NCI-H526 (cell line): ENCODE measurements at regions not wholly inside any gene's neighbourhood (a gene's known extent, or its start where the extent isn't known, plus 50 kb on each side); places are given as distances from the start of the nearest gene placed in this dataset.
"Not testable (repeated sequence)": the region's sequence is repeated elsewhere in the genome, so short reads cannot be mapped to it uniquely, and the experiment has no call there.

ENCODE experiments used
- DNase-seq, 2 experiments: peaks; one replicate each; lab custom pipeline; 2025; lab: John Stamatoyannopoulos, UW

DNA sequence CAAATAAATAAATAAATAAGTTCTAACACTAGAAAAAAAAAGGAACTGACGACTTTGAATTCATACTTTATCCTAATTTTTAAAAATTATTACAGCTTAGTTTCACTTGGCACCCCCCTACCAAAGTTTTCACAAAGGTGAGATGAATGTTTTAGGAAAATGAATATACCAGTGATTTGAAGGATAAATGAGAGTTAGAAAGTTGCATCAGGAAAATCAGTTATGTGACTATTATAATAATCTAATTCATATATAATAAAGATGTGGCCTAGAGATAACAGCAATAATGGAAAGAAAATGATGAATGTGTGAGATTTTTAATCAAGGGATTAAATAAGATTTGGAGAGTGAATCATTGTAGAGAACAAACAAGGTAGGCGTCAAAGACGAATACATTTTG, 103.0 kb upstream of the RAP1B start:
- no peak for DNase-seq

DNA sequence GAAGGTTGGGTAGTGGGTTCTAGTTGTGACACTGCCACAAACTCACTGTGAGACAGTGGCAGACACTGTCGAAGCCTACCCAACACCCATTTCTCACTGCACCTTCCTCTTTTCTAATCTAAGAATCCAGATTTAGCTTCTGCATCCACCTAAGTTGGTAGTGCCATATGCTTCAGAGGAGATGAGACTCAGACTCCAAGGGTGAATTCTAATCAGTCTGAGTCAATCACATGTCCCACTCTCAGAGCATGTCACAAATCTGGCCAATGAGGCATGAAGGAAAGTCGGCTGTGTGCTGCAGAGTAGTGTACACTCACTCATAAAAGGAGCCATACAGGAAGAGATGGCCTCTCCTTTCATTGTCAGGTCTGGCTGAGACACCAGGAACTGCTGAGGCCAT, 102.1 kb upstream of the RAP1B start:
- no peak for DNase-seq

DNA sequence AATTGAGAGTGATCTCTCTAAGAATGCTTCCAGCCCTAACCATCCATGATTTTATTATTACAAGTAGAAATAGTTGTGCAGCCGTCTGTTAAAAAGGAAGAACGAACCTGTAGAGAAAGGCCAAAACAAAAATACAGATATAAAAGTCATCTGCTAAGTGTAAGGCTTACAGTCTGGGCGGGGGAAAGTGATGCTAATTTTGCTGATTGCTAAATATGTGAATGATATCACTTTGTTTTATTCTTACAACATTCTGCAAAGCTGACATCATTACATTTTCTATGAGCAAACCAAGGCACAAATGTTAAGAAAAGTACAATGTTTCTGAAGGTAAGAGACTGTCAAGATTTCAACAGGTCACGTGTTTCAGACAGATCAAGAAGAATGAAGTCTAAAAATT, 101.5 kb upstream of the RAP1B start:
- DNase-seq: no peak

DNA sequence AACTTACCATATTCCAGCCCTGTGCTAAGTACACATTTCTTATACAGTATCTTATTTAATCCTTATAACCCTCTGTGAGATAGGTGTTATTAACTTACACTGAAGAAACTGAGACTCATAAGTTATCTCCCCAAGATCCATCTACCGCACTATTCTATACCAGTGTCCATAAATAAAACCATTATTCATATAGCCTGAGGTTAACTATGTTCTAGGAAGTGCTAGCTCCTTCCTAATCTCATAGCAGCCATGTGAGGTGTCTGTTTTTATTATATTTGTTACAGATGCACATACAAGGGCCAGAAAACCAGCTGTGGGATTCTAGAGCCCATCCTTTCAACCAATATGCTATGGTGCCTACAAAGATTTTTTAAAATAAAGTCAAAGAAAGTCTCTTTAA, 100.3 kb upstream of the RAP1B start:
- no peak for DNase-seq

DNA sequence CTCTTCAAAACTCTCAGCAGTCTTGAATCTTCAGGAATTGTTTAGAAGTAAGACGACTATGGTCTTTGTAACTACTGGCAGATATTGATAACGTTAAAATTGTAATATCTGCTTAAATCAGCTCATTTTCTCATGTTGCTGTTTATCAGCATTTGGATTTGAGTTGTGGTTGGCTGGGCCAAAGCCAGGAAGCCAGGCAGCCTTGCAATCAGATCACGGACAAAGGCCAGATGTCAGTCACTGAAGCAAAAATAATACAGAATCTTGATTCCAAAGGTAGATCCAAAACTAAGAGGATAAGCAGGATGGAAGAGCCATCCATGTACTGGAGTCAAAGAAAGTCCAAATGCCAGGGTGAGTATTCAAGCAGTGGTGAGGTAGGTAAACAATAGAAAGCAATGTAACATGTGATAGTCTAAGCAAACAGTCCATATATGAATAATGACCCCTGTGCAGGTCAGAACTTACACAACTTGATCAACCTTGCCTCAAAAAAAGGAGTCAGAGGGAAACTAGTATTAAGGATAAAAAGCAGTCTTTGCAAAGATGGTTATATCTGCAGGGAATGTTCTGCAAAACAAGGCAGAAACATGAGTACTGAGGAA, 95.8 kb upstream of the RAP1B start:
- DNase-seq: no peak

DNA sequence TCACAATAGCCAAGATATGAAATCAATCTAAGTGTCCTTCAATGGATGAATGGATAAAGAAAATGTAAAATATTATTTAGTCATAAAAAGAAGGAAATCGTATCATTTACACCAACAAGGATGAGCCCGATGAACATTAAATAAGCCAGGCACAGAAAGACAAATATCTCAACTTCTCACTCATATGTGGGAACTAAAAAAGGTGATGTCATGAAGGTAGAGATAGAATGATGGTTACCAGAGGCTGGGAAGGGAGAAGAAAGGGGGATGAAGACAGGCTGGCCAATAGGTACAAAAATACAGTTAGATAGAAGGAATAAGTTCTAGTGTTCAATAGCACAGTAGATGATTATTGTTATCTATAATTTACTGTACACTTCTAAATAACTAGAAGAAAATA, 94.9 kb upstream of the RAP1B start:
- DNase-seq: no peak

DNA sequence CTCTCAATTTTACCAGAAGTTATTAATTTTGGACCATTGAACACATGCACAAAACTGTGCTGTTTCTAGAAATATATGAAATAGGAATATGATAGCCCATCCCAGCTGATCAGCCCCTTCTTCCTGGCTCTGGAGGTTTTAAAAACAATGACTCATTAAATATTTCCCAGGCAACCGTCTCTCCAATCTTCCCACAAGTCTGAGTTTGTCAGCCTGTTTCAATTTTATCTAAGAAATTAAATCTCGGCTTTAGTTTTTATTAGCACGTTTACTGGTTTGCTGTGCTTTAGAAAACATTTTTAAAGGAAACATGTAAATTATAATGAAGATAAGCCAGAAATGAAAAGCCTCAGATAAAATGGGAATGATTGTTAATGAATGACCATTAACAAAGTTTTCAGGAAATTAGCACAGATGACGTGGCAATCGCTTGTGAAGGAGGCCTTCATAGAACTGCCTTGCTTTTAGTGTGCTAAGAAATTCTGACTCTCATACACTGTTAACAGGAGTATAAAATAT, 89.3 kb upstream of the RAP1B start:
- no peak for DNase-seq

DNA sequence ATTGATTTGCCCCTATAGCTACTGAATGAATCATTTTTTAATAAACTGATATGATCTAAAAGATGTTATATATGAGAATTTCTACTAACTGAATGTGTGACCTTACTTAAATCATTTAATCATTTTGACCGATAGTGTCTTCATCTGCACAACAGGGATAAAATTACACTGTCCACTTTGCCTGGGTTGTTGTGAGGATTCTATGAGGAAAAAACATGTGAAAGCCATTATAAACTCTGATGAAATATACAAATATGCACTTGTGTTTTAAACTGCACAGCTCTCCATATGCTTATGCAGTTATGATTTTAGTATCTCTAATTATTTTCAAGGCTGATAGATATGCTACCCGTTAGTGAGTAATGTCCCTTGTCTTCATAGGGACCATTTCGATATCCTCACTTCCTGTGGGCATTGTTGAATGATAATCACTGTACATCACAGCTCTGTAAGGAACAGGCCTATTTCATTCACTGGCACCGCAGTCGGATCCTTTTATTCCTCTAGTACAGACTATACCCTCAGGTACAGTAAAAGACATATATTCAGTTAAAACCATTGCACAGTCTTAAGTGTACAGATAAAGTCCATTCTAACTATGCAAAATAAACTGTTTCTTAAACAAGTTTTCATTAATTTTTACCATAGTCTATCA, 88.7 kb upstream of the RAP1B start:
- DNase-seq: no peak

DNA sequence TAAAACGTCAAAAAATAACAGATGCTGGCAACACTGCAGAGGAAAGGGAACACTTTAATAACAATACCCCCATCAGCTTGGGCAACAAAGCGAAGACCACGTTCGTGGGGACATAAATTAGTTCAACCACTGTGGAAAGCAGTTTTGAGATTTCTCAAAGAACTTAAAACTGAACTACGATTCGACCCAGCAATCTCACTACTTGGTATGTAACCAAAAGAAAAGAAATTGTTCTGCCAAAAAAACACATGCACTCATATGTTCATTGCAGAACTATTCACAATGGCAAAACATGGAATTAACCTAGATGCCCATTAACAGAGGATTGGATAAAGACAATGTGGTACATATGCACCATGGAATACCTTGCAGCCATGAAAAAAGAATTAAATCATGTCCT, 81.2 kb upstream of the RAP1B start:
- DNase-seq: no peak

DNA sequence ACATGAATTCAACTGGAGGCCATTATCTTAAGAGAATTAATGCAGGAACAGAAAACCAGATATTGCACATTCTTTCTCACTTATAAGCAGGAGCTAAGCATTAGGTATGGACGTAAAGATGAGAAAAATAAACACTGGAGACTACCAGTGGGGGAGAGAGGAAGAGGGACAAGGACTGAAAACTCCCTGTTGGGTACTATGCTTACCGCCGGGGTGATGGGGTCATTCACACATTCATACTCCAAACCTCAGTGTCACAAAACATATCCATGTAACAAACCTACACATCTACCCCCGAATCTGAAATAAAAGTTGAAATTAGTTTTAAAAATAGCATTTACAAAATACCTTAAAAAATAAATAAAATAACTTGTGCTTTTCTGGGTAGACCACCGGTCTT, 80.8 kb upstream of the RAP1B start:
- no peak for DNase-seq

DNA sequence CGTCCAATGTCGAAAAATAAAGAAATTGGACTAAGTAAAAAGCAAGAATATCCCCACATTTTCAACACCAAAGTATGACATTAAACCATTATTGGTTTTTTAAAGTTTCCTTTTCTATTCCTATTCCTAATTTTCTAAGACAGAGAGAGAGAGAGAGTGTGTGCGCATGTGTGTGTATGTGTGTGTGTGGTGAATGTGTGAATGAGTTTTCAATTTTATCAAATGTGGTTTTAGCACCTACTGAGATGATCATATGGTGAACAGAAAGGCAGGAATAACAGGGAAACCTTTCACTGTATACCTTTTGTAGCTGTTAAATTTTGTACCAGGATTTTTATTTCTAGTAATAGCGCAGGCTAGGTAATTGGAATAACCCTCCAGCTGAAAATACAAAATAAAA, 80.4 kb upstream of the RAP1B start:
- DNase-seq: no peak

DNA sequence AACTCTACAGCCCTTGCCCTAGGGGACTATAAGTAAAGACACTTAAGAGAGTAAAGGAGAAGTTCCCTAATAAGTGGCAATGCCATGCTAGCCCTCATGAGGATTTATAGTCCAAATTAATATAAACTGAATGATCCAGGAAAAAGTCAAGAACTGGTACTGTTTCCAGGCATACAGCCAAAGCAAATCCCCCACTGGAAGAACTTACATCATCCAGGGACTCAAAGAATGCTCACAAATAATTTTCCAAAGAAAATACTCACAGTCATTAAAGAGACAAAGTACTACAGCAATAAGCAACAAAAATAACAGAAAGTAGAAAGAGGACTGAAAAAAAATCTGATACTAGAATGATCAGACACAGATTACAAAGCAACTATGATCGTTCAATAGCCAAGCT, 79.7 kb upstream of the RAP1B start:
- no peak for DNase-seq

DNA sequence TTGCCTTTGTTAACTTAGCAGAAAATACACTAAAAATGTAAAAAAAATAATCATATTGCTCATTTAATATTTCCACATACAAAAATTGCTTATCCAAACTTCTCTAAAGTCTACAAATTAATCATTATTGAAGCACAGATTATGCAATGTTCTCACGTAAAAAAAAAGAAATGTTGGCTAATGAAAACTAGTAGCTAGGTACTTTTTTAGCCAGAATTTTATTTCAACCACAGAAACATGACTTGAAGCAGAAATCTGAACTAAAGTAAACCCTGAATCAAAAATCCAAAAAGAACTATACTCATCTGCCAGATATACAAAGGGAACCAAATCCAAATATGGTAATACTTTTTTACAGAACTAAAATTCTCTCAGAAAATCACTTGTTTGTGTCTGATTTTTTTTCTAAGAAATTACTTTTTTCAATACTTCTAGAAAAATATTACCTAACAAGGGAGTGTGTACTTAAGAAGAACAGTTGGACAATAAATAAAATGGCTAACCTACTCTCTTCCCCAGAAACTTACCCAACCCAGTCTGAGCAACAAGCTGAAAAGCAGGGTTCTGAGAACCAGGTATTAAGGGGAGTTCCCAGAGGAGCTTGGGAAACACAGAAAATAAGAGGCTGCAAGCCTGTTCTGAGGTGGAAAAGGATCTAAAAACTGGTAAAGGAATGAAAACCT, 78.4 kb upstream of the RAP1B start:
- no peak for DNase-seq

DNA sequence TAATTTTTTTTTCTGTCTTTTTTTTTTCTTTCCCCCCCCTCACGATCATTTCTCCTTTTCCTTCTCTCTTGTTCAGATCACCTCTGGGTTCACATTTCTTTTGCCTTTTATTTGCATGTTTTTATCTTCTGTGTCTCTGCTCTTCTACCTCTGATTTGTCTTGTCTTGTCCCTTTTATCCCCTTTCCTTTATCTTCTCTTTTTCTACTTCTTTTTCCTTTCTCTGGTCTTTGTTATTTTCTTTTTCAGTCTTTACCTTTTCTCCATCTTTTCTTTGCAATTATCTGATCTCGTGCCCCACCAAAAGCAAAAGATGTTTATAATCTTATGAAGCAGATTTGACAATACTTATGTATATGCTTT, 77.8 kb upstream of the RAP1B start:
- no peak for DNase-seq

DNA sequence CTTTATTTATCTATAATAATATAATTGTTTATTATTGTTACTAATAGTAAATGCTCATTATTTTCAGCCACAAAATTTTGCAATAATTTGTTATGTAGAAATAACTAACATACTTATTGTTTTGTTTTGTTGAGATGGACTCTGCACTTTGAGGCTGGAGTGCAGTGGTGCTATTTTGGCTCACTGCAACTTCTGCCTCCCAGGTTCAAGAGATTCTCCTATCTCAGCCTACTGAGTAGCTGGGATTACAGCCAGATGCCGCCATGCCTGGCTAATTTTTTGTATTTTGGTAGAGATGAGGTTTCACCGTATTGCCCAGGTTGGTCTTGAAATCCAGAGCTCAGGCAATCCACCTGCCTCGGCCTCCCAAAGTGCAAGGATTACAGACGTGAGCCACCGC, 76.6 kb upstream of the RAP1B start:
- DNase-seq: no peak

DNA sequence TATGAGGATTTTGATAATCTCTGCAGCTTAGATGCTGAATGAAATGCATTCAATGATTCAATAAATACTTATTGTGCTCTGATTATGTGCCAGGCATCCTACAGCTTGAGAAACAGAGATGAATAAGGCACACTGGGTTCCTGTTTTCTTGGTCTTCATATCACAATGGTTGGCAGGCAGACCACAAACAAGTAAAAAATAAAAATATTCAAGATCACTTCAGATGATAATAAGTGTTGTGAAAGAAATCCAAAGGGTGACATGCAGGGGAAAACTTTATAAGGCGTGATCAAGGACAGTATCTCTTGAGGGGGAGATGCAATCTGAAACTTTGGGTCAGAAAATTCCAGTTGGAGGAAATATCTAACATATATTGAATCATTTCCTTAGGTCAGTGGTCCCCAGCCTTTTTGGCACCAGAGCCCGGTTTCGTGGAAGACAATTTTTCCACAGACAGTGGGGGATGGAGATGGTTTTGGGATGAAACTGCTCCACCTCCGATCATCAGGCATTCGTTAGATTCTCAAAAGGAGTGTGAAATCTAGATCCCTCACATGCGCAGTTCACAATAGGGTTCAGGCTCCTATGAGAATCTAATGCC, 73.7 kb upstream of the RAP1B start:
- no peak for DNase-seq

DNA sequence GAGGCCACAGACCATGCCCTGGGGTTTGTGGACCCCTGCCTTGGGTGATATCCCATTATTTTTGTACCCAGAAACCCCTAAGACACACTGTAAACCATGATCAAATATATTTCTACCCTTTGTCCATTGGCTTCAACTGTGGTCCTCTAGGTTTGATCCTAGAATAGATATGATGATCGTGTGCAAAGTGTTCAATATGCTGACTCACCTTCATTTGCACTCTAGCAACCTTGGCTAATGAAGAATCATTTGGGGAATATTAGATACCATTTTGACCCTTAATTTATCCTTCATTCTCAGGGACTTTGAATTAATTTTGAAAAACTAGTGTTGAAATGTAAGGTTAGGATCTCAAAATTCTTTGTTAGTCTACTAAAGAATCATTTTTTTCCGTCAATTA, 73.1 kb upstream of the RAP1B start:
- DNase-seq: no peak

DNA sequence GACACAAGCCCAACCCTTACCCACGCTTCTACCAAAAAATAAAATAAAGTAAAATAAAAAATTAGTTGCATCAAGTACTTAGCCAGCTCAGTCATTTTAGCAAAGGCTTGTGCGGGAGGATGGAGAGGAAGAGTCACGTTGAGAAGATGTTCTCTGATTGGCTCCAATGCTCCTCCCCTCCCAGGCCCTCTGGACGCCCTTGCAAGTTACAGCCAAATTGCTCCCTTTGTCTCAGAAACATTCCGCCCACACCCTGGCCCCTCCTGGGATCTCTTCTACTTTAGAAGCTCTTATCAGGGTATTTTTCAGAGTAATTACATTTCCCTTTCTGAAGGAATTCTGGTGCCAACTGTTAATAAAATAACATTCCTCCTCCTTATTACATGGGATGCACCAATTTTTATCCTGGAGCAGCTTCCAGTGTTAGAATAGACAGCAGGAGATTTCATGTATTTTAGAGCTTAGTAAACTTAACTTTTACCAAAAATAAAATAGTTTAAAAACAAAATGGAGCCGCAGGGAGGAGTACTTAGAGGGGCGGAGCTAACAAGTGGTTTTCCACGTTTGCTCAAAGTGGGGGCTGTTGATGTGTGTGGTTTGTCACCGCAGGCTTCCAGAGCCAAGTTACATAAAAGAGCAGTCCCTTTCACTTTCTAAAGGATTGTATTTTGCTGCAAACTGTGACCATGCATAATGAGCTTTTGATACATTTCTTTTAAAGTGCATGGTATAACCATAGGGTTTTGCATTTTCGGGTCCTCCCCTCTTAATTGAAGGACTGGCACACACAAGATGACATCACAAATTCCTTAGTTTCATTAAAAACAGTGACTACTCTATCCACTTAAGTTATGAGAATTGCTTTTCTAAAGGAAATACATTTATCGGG, 71.7 kb upstream of the RAP1B start:
- DNase-seq: no peak

DNA sequence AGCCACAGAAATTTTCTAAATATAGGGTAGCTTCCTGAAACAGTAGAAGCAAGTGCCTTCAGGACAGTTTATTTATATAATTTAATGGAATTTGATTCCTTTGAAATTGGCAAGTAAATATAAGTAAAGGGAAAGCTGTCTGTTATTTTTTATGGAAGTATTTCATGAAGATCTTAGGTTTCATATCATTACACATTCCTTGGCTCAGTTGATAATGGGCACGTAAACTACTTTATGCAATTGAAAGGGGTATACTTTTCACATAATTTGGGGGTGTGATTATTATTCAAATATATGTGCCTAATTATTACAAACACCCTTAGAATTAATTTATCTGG, 71.1 kb upstream of the RAP1B start:
- no peak for DNase-seq

DNA sequence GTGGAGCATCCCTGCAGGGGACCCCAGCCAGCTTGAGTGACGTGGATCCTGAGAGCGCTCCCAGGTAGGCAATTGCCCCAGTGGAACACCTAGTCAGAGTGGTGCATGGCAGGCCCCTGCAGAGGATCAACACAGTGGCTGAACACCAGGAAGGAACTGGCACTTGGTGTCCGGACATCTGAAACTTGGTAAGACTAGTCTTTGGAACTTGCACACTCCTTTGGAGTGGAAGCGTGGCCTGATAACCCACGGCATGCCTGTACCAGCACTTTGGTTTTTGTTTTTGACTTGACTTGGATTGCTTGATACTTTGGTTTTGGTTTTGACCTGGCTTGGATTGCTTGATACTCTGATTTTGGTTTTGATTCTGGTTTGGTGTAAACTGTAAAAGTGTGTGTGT, 69.9 kb upstream of the RAP1B start:
- not testable (repeated sequence) for DNase-seq

DNA sequence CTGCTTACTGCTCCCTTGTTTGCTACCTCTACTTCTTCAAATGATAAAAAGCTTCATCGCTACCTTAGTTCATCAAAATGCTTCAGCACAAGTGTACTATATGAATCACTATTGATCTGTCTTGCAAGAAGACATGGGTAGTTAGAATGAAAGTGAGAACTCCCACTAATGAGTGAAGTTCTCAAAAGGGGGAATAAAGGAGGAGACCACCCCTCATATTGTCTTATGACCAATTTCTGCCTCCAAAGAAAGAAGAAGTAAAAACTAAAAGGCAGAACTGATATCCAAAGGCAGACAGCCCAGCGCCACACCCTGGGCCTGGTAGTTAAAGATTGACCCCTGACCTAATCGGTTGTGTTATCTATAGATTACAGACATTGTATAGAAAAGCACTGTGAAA, 63.4 kb upstream of the RAP1B start:
- DNase-seq: not testable (repeated sequence)

DNA sequence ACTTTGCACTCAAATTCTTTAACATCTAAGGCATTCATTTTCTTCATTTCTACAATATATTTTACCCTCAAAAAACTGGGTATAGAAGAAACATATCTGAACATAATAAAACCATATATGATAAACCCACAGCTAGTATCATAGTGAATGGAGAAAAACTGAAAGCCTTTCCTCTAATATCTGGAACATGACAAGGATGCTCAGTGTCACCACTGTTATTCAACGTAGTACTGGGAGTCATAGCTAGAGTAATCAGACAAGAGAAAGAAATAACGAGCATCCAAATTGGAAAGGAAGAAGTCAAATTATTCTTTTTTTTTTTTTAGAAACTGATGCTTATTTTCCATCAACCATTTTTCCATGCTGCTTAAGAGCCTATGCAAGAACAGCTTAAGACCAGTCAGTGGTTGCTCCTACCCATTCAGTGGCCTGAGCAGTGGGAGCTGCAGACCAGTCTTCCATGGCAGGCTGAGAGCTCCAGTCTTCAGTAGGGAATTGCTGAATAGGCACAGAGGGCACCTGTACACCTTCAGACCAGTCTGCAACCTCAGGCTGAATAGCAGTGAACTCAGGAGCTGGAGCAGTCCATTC, 58.0 kb upstream of the RAP1B start:
- not testable (repeated sequence) for DNase-seq
